HG03521 (cell line): ENCODE measurements at regions not wholly inside any gene's neighbourhood (a gene's known extent, or its start where the extent isn't known, plus 50 kb on each side); places are given as distances from the start of the nearest gene placed in this dataset.
"Not testable (repeated sequence)": the region's sequence is repeated elsewhere in the genome, so short reads cannot be mapped to it uniquely, and the experiment has no call there.

Experiments used
- ATAC-seq: cut with Tn5 transposase; IDR thresholded peaks from one replicate; pipeline ENCODE4 v1.9.1; 2021; ENCODE audit warnings: mild to moderate bottlenecking, moderate library complexity; ENCODE audit not compliant: unreplicated experiment

GRCh38 chr1:38677756-38678155, 181.8 kb downstream of the RRAGC start:
- no peak for ATAC-seq

GRCh38 chr1:38677311-38677710, 182.3 kb downstream of the RRAGC start:
- ATAC-seq: no peak

GRCh38 chr1:38672692-38673091, 186.9 kb downstream of the RRAGC start:
- ATAC-seq: no peak

GRCh38 chr1:38671221-38671620, 188.4 kb downstream of the RRAGC start:
- ATAC-seq: no peak

- no peak for ATAC-seq
Observed at GRCh38 chr1:38670544-38671122, 188.9 kb downstream of the RRAGC start.

GRCh38 chr1:38667626-38668025, 191.9 kb downstream of the RRAGC start:
- ATAC-seq: no peak

- no peak for ATAC-seq
Observed at GRCh38 chr1:38662126-38662525, 197.4 kb downstream of the RRAGC start.

- ATAC-seq: no peak
Observed at GRCh38 chr1:38658883-38659282, 200.7 kb downstream of the RRAGC start.

- ATAC-seq: no peak
Observed at GRCh38 chr1:38657873-38658272, 201.7 kb downstream of the RRAGC start.

- no peak for ATAC-seq
Observed at GRCh38 chr1:38657207-38657840, 202.2 kb downstream of the RRAGC start.

GRCh38 chr1:38656726-38657125, 202.8 kb downstream of the RRAGC start:
- no peak for ATAC-seq

GRCh38 chr1:38652217-38652616, 207.4 kb downstream of the RRAGC start:
- no peak for ATAC-seq

GRCh38 chr1:38651669-38652068, 207.9 kb downstream of the RRAGC start:
- ATAC-seq: no peak

GRCh38 chr1:38648417-38648816, 211.2 kb downstream of the RRAGC start:
- ATAC-seq: no peak

- ATAC-seq: not testable (repeated sequence)
Observed at GRCh38 chr1:38647341-38647740, 212.2 kb downstream of the RRAGC start.

- no peak for ATAC-seq
Observed at GRCh38 chr1:38644092-38644491, 215.5 kb downstream of the RRAGC start.

GRCh38 chr1:38641661-38642060, 217.9 kb downstream of the RRAGC start:
- ATAC-seq: no peak

- no peak for ATAC-seq
Observed at GRCh38 chr1:38640371-38640770, 219.2 kb downstream of the RRAGC start.

GRCh38 chr1:38628241-38628640, 231.3 kb downstream of the RRAGC start:
- ATAC-seq: no peak

GRCh38 chr1:38625939-38626338, 233.6 kb downstream of the RRAGC start:
- ATAC-seq: no peak

- no peak for ATAC-seq
Observed at GRCh38 chr1:38624336-38625039, 235.1 kb downstream of the RRAGC start.

- no peak for ATAC-seq
Observed at GRCh38 chr1:38623529-38623928, 236.0 kb downstream of the RRAGC start.
